ENCODE measurements at regions not wholly inside any gene's neighbourhood (a gene's known extent, or its start where the extent isn't known, plus 50 kb on each side); places are given as distances from the start of the nearest gene placed in this dataset.

GRCh38 chr14:77985211-77985615 lies 185.0 kb upstream of the NRXN3 start:
- H3K27me3 ChIP-seq (ENCODE audit: control insufficient read depth in 1 of 2, insufficient read depth in 2 of 2, low read length in 1 of 2): peaks cover 0 to 2% of the 10 kb centered on the region in 2 donors
- H3K36me3 ChIP-seq (ENCODE audit: control insufficient read depth in 1 of 2, insufficient read depth in 2 of 2, low read length in 1 of 2): no peaks in the 10 kb centered on the region
- no peak overlapping the region for H3K4me3 ChIP-seq (ENCODE audit: low read length in 2 of 2)
- intact Hi-C loops (cut with DNase I): no loop called here
- no peaks in the 10 kb centered on the region for H3K9me3 ChIP-seq (ENCODE audit: control insufficient read depth, low read length)
- ATAC-seq (ENCODE audit: low FRiP score) (no peak), DNase-seq (no peak)
- no peak overlapping the region for H3K27ac ChIP-seq (ENCODE audit: low read depth in 1 of 2, low read length in 2 of 2)
- WGBS, 2 donors: 60 to 67% methylated on average over 5 of the region's 5 CpGs
- H3K4me1 ChIP-seq (ENCODE audit: control insufficient read depth in 1 of 2, insufficient read depth in 2 of 2, low read length in 2 of 2): no peaks in the 10 kb centered on the region

GRCh38 chr14:77986773-77987172 lies 183.4 kb upstream of the NRXN3 start:
- WGBS, 2 donors: 25 to 28% methylated on average over 1 of the region's 1 CpG
- no peak overlapping the region for H3K4me3 ChIP-seq (ENCODE audit: low read length in 2 of 2)
- no peak for DNase-seq
- H3K27ac ChIP-seq (ENCODE audit: low read depth in 1 of 2, low read length in 2 of 2): no peak overlapping the region
- no peak for ATAC-seq (ENCODE audit: low FRiP score)
- no peaks in the 10 kb centered on the region for H3K36me3 ChIP-seq (ENCODE audit: control insufficient read depth in 1 of 2, insufficient read depth in 2 of 2, low read length in 1 of 2)
- intact Hi-C loops (cut with DNase I): no loop called here
- H3K9me3 ChIP-seq (ENCODE audit: control insufficient read depth, low read length): no peaks in the 10 kb centered on the region
- no peaks in the 10 kb centered on the region for H3K4me1 ChIP-seq (ENCODE audit: control insufficient read depth in 1 of 2, insufficient read depth in 2 of 2, low read length in 2 of 2)
- H3K27me3 ChIP-seq (ENCODE audit: control insufficient read depth in 1 of 2, insufficient read depth in 2 of 2, low read length in 1 of 2): no peaks in the 10 kb centered on the region

- Histone ChIP-seq H3K4me3 (ENCODE audit: low read length in 2 of 2) (no peak overlapping the region), H3K27ac (ENCODE audit: low read depth in 1 of 2, low read length in 2 of 2) (no peak overlapping the region), H3K4me1 (ENCODE audit: control insufficient read depth in 1 of 2, insufficient read depth in 2 of 2, low read length in 2 of 2) (no peaks in the 10 kb centered on the region), H3K36me3 (ENCODE audit: control insufficient read depth in 1 of 2, insufficient read depth in 2 of 2, low read length in 1 of 2) (no peaks in the 10 kb centered on the region), H3K9me3 (ENCODE audit: control insufficient read depth, low read length) (no peaks in the 10 kb centered on the region), H3K27me3 (ENCODE audit: control insufficient read depth in 1 of 2, insufficient read depth in 2 of 2, low read length in 1 of 2) (no peaks in the 10 kb centered on the region)
- no peak for DNase-seq
- peak; percentile 70 for ATAC-seq (ENCODE audit: low FRiP score)
- WGBS, 2 donors: 49 to 50% methylated on average over 7 of the region's 7 CpGs
- intact Hi-C loops (cut with DNase I): no loop called here
These were observed 181.9 kb upstream of the NRXN3 start for GRCh38 chr14:77988096-77988870.

GRCh38 chr14:77988970-77989369 lies 181.2 kb upstream of the NRXN3 start:
- Histone ChIP-seq H3K27me3 (ENCODE audit: control insufficient read depth in 1 of 2, insufficient read depth in 2 of 2, low read length in 1 of 2) (no peaks in the 10 kb centered on the region), H3K36me3 (ENCODE audit: control insufficient read depth in 1 of 2, insufficient read depth in 2 of 2, low read length in 1 of 2) (no peaks in the 10 kb centered on the region), H3K4me3 (ENCODE audit: low read length in 2 of 2) (no peak overlapping the region), H3K4me1 (ENCODE audit: control insufficient read depth in 1 of 2, insufficient read depth in 2 of 2, low read length in 2 of 2) (no peaks in the 10 kb centered on the region), H3K27ac (ENCODE audit: low read depth in 1 of 2, low read length in 2 of 2) (no peak overlapping the region), H3K9me3 (ENCODE audit: control insufficient read depth, low read length) (no peaks in the 10 kb centered on the region)
- ATAC-seq (ENCODE audit: low FRiP score) (peak; percentile 84), DNase-seq (peak in 1 of 2 donors; percentile 76)
- WGBS, 2 donors: 70 to 81% methylated on average over 2 of the region's 2 CpGs
- intact Hi-C loops (cut with DNase I): no loop called here

GRCh38 chr14:77989441-77989991 lies 180.7 kb upstream of the NRXN3 start:
- ATAC-seq (ENCODE audit: low FRiP score): peak; percentile 39
- no peak overlapping the region for H3K27ac ChIP-seq (ENCODE audit: low read depth in 1 of 2, low read length in 2 of 2)

GRCh38 chr14:77990337-77990736 lies 179.8 kb upstream of the NRXN3 start:
- Histone ChIP-seq H3K4me3 (ENCODE audit: low read length in 2 of 2) (no peak overlapping the region), H3K9me3 (ENCODE audit: control insufficient read depth, low read length) (no peaks in the 10 kb centered on the region), H3K27me3 (ENCODE audit: control insufficient read depth in 1 of 2, insufficient read depth in 2 of 2, low read length in 1 of 2) (no peaks in the 10 kb centered on the region), H3K4me1 (ENCODE audit: control insufficient read depth in 1 of 2, insufficient read depth in 2 of 2, low read length in 2 of 2) (no peaks in the 10 kb centered on the region), H3K36me3 (ENCODE audit: control insufficient read depth in 1 of 2, insufficient read depth in 2 of 2, low read length in 1 of 2) (no peaks in the 10 kb centered on the region), H3K27ac (ENCODE audit: low read depth in 1 of 2, low read length in 2 of 2) (no peak overlapping the region)
- ATAC-seq (ENCODE audit: low FRiP score): no peak
- intact Hi-C loops (cut with DNase I): no loop called here
- no peak for DNase-seq
- 88 to 89% methylated on average over 3 of the region's 3 CpGs for WGBS, 2 donors

More at GRCh38 chr14:77989441-77989991, 180.7 kb upstream of the NRXN3 start:
- H3K4me1 ChIP-seq (ENCODE audit: control insufficient read depth in 1 of 2, insufficient read depth in 2 of 2, low read length in 2 of 2): no peaks in the 10 kb centered on the region
- H3K27me3 ChIP-seq (ENCODE audit: control insufficient read depth in 1 of 2, insufficient read depth in 2 of 2, low read length in 1 of 2): no peaks in the 10 kb centered on the region
- intact Hi-C loops (cut with DNase I): no loop called here
- H3K4me3 ChIP-seq (ENCODE audit: low read length in 2 of 2): no peak overlapping the region
- DNase-seq: no peak
- H3K36me3 ChIP-seq (ENCODE audit: control insufficient read depth in 1 of 2, insufficient read depth in 2 of 2, low read length in 1 of 2): no peaks in the 10 kb centered on the region
- H3K9me3 ChIP-seq (ENCODE audit: control insufficient read depth, low read length): no peaks in the 10 kb centered on the region
- WGBS, 2 donors: 15 to 17% methylated on average over 16 of the region's 16 CpGs

GRCh38 chr14:77991128-77991772 lies 178.9 kb upstream of the NRXN3 start:
- no peak for DNase-seq
- no peaks in the 10 kb centered on the region for H3K27me3 ChIP-seq (ENCODE audit: control insufficient read depth in 1 of 2, insufficient read depth in 2 of 2, low read length in 1 of 2)
- no peak overlapping the region for H3K27ac ChIP-seq (ENCODE audit: low read depth in 1 of 2, low read length in 2 of 2)
- no peak for ATAC-seq (ENCODE audit: low FRiP score)
- no peak overlapping the region for H3K4me3 ChIP-seq (ENCODE audit: low read length in 2 of 2)
- no peaks in the 10 kb centered on the region for H3K4me1 ChIP-seq (ENCODE audit: control insufficient read depth in 1 of 2, insufficient read depth in 2 of 2, low read length in 2 of 2)
- no peaks in the 10 kb centered on the region for H3K36me3 ChIP-seq (ENCODE audit: control insufficient read depth in 1 of 2, insufficient read depth in 2 of 2, low read length in 1 of 2)
- H3K9me3 ChIP-seq (ENCODE audit: control insufficient read depth, low read length): no peaks in the 10 kb centered on the region
- 52 to 53% methylated on average over 4 of the region's 4 CpGs for WGBS, 2 donors
- intact Hi-C loops (cut with DNase I): no loop called here

- H3K27ac ChIP-seq (ENCODE audit: low read depth in 1 of 2, low read length in 2 of 2): no peak overlapping the region
- no peaks in the 10 kb centered on the region for H3K27me3 ChIP-seq (ENCODE audit: control insufficient read depth in 1 of 2, insufficient read depth in 2 of 2, low read length in 1 of 2)
- intact Hi-C loops (cut with DNase I): no loop called here
- DNase-seq: no peak
- no peaks in the 10 kb centered on the region for H3K4me1 ChIP-seq (ENCODE audit: control insufficient read depth in 1 of 2, insufficient read depth in 2 of 2, low read length in 2 of 2)
- H3K4me3 ChIP-seq (ENCODE audit: low read length in 2 of 2): no peak overlapping the region
- H3K9me3 ChIP-seq (ENCODE audit: control insufficient read depth, low read length): peaks cover 3% of the 10 kb centered on the region
- H3K36me3 ChIP-seq (ENCODE audit: control insufficient read depth in 1 of 2, insufficient read depth in 2 of 2, low read length in 1 of 2): no peaks in the 10 kb centered on the region
- 53 to 76% methylated on average over 1 of the region's 1 CpG for WGBS, 2 donors
- ATAC-seq (ENCODE audit: low FRiP score): no peak
These were observed 164.8 kb upstream of the NRXN3 start for GRCh38 chr14:78005325-78005724.

GRCh38 chr14:78007160-78007559 lies 163.0 kb upstream of the NRXN3 start:
- 70 to 75% methylated on average over 3 of the region's 3 CpGs for WGBS, 2 donors
- intact Hi-C loops (cut with DNase I): no loop called here
- ATAC-seq (ENCODE audit: low FRiP score): no peak

More at GRCh38 chr14:78007160-78007559, 163.0 kb upstream of the NRXN3 start:
- H3K27ac ChIP-seq (ENCODE audit: low read depth in 1 of 2, low read length in 2 of 2): no peak overlapping the region
- no peaks in the 10 kb centered on the region for H3K36me3 ChIP-seq (ENCODE audit: control insufficient read depth in 1 of 2, insufficient read depth in 2 of 2, low read length in 1 of 2)
- peaks cover 3% of the 10 kb centered on the region for H3K9me3 ChIP-seq (ENCODE audit: control insufficient read depth, low read length)
- no peak for DNase-seq
- H3K4me1 ChIP-seq (ENCODE audit: control insufficient read depth in 1 of 2, insufficient read depth in 2 of 2, low read length in 2 of 2): no peaks in the 10 kb centered on the region
- no peak overlapping the region for H3K4me3 ChIP-seq (ENCODE audit: low read length in 2 of 2)
- no peaks in the 10 kb centered on the region for H3K27me3 ChIP-seq (ENCODE audit: control insufficient read depth in 1 of 2, insufficient read depth in 2 of 2, low read length in 1 of 2)

Data from aorta (tissue), 5 donors.